GM19238 (cell line): ENCODE measurements at regions not wholly inside any gene's neighbourhood (a gene's known extent, or its start where the extent isn't known, plus 50 kb on each side); places are given as distances from the start of the nearest gene placed in this dataset.
"Not testable (repeated sequence)": the region's sequence is repeated elsewhere in the genome, so short reads cannot be mapped to it uniquely, and the experiment has no call there.

Experiments
- DNase-seq: peaks from one replicate; pipeline ENCODE4 v3.0.0; 2011; ENCODE audit warnings: low spot score; ENCODE audit not compliant: insufficient read length

GRCh38 chr3:159219231-159219630 lies 417.4 kb downstream of the MFSD1 start:
- DNase-seq, result no peak

GRCh38 chr3:159221335-159221734 lies 419.5 kb downstream of the MFSD1 start:
- DNase-seq, result no peak

- DNase-seq, result no peak
Measured at GRCh38 chr3:159229116-159229680, 427.3 kb downstream of the MFSD1 start.

- DNase-seq, result no peak
Measured at GRCh38 chr3:159232966-159233365, 431.1 kb downstream of the MFSD1 start.

- no peak for DNase-seq
Measured at GRCh38 chr3:159233734-159234133, 431.9 kb downstream of the MFSD1 start.

- DNase-seq, result no peak
Measured at GRCh38 chr3:159234306-159234705, 432.5 kb downstream of the MFSD1 start.

GRCh38 chr3:159236321-159236720 lies 434.5 kb downstream of the MFSD1 start:
- DNase-seq, result no peak

GRCh38 chr3:159237226-159237625 lies 435.4 kb downstream of the MFSD1 start:
- DNase-seq, result no peak

GRCh38 chr3:159238646-159239045 lies 436.8 kb downstream of the MFSD1 start:
- no peak for DNase-seq

- no peak for DNase-seq
Measured at GRCh38 chr3:159239059-159239458, 437.2 kb downstream of the MFSD1 start.

- no peak for DNase-seq
Measured at GRCh38 chr3:159244933-159245332, 443.1 kb downstream of the MFSD1 start.

- DNase-seq, result no peak
Measured at GRCh38 chr3:159245871-159246270, 444.0 kb downstream of the MFSD1 start.

GRCh38 chr3:159246385-159246784 lies 444.5 kb downstream of the MFSD1 start:
- DNase-seq, result no peak

- no peak for DNase-seq
Measured at GRCh38 chr3:159249472-159250174, 447.8 kb downstream of the MFSD1 start.

- no peak for DNase-seq
Measured at GRCh38 chr3:159250961-159251360, 449.1 kb downstream of the MFSD1 start.

- DNase-seq, result no peak
Measured at GRCh38 chr3:159252274-159252673, 450.4 kb downstream of the MFSD1 start.

GRCh38 chr3:159252772-159253384 lies 451.0 kb downstream of the MFSD1 start:
- DNase-seq, result no peak

- no peak for DNase-seq
Measured at GRCh38 chr3:159253860-159254259, 452.0 kb downstream of the MFSD1 start.

GRCh38 chr3:159257954-159258353 lies 456.1 kb downstream of the MFSD1 start:
- DNase-seq, result no peak

- DNase-seq, result no peak
Measured at GRCh38 chr3:159258934-159259333, 457.1 kb downstream of the MFSD1 start.

GRCh38 chr3:159260049-159260662 lies 458.3 kb downstream of the MFSD1 start:
- DNase-seq, result no peak

- not testable (repeated sequence) for DNase-seq
Measured at GRCh38 chr3:159261333-159261732, 459.5 kb downstream of the MFSD1 start.
